GM21576 (cell line): ENCODE measurements at regions not wholly inside any gene's neighbourhood (a gene's known extent, or its start where the extent isn't known, plus 50 kb on each side); places are given as distances from the start of the nearest gene placed in this dataset.

Source experiments
- ATAC-seq: cut with Tn5 transposase; IDR thresholded peaks from one replicate; pipeline ENCODE4 v1.9.1; 2021; ENCODE audit warnings: mild to moderate bottlenecking, moderate library complexity; ENCODE audit not compliant: unreplicated experiment

DNA sequence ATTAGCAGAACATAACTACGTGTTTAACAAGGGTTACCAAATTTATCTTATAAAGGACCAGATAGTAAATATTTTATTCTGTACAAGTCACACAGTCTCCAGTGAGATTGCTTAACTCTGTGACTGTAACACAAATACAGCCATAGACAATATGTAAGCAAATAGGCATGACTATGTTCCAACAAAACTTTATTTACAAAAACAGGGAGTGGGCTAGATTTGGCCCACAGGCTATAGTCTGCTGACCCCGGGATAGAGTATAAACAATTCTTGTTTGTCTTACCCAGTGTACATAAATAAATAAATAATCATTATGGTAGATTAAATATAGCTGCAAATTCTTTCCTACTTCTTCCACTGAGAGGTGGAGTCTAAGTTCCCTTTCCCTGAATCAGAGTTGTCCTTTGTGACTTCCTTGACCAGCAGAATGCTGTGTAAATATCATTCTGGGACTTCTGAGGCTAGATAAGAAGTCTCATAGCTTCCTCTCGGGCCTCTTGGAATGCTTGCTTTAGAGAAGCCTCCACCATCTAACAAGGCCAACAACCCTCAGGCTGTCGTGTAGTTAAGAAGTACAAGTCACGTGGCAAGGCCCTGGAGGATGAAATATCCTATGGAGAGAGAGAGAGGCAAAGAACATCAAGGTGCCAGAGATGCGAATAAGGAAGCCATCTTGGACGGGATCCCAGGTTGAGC lies 59.1 kb upstream of the TMEM244 start:
- no peak for ATAC-seq

DNA sequence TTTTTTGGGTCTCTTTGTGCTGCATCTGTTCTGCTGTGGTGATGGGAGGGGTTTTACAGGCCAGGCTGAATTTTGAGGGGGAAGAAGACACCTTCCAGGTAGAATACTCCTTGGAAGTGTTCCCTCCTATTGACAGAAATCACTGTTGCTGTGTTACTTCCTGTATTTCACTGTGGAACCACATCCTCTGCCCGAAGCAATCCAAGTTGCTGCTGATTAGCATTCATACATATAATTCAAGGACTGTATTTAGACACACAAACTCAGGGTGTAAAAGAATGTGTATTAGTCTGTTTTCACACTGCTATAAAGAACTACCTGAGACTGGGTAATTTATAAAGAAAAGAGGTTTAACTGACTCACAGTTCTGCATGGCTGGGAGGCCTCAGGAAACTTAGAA lies 50.6 kb upstream of the TMEM244 start:
- ATAC-seq, result no peak
